ENCODE measurements at regions not wholly inside any gene's neighbourhood (a gene's known extent, or its start where the extent isn't known, plus 50 kb on each side); places are given as distances from the start of the nearest gene placed in this dataset.

DNA sequence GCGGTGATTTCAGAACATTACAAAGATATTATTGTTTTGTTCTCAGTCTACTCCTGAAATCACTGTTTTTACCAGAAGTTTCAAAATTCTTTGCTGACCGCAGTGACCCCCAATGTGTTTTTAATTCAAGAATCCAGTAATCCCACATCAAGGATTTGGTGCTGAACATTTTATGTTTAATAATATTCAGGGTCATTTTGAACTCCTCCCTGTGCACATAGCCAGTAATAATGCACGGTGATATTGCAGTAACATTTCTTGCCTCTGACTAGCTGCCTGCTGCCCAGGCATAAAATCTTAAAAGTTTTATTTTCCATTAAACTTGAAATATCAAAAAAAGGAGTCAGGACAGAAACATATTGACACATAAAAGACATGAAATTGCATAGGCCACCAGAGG lies 443.4 kb upstream of the NCAM2 start:
- Histone ChIP-seq H3K27me3 (replicated peaks; ENCODE audit: insufficient read depth) (no peaks in the 10 kb centered on the region), H3K27ac (no peak overlapping the region), H3K9me3 (no peaks in the 10 kb centered on the region), H3K4me1 (ENCODE audit: control insufficient read depth in 1 of 2, low read depth in 2 of 2) (no peaks in the 10 kb centered on the region), H3K36me3 (no peaks in the 10 kb centered on the region), H3K4me3 (no peak overlapping the region)
- TF ChIP-seq, protein P1, sequence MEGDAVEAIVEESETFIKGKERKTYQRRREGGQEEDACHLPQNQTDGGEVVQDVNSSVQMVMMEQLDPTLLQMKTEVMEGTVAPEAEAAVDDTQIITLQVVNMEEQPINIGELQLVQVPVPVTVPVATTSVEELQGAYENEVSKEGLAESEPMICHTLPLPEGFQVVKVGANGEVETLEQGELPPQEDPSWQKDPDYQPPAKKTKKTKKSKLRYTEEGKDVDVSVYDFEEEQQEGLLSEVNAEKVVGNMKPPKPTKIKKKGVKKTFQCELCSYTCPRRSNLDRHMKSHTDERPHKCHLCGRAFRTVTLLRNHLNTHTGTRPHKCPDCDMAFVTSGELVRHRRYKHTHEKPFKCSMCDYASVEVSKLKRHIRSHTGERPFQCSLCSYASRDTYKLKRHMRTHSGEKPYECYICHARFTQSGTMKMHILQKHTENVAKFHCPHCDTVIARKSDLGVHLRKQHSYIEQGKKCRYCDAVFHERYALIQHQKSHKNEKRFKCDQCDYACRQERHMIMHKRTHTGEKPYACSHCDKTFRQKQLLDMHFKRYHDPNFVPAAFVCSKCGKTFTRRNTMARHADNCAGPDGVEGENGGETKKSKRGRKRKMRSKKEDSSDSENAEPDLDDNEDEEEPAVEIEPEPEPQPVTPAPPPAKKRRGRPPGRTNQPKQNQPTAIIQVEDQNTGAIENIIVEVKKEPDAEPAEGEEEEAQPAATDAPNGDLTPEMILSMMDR (IDR thresholded peaks at IDR 0.05), result no peak
- ATAC-seq (ENCODE audit: insufficient number of reproducible peaks, low FRiP score, low read depth) (no peak), DNase-seq (ENCODE audit: low spot score) (no peak)

- no peak for ATAC-seq (ENCODE audit: insufficient number of reproducible peaks, low FRiP score, low read depth)
- Histone ChIP-seq H3K27ac (no peak overlapping the region), H3K9me3 (no peaks in the 10 kb centered on the region), H3K36me3 (no peaks in the 10 kb centered on the region), H3K27me3 (replicated peaks; ENCODE audit: insufficient read depth) (no peaks in the 10 kb centered on the region), H3K4me1 (ENCODE audit: control insufficient read depth in 1 of 2, low read depth in 2 of 2) (no peaks in the 10 kb centered on the region), H3K4me3 (no peak overlapping the region)
- TF ChIP-seq, protein P1 (IDR thresholded peaks at IDR 0.05), result no peak
- DNase-seq (ENCODE audit: low spot score), result no peak
Observed at GRCh38 chr21:20570824-20571232, 427.4 kb upstream of the NCAM2 start.

DNA sequence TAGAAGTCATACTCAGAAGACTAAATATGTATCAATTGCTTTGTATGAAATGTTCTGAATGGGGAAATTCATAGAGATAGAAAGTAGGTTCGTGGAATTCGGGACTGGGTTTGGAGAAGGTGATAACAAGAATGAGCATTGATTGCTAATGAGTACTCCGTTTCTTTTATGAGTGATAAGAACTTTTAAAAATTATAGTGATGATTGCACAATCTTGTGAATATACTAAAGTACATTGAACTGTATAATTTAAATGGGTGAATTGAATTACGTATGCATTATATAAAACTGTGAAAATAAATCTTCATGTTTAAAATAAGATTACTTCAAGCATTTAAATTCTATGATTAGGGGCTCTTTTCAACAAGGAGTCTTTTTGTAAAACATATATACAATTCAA lies 425.6 kb upstream of the NCAM2 start:
- H3K4me3 ChIP-seq, result no peak overlapping the region

GRCh38 chr21:20581361-20581760 lies 416.8 kb upstream of the NCAM2 start:
- Histone ChIP-seq H3K9me3 (no peaks in the 10 kb centered on the region), H3K36me3 (no peaks in the 10 kb centered on the region), H3K4me3 (no peak overlapping the region), H3K27me3 (replicated peaks; ENCODE audit: insufficient read depth) (no peaks in the 10 kb centered on the region), H3K4me1 (ENCODE audit: control insufficient read depth in 1 of 2, low read depth in 2 of 2) (no peaks in the 10 kb centered on the region), H3K27ac (no peak overlapping the region)
- TF ChIP-seq, protein P1 (IDR thresholded peaks at IDR 0.05), result no peak
- no peak for DNase-seq (ENCODE audit: low spot score)
- ATAC-seq (ENCODE audit: insufficient number of reproducible peaks, low FRiP score, low read depth), result no peak

More for the DNA sequence above, 425.6 kb upstream of the NCAM2 start:
- Histone ChIP-seq H3K9me3 (no peaks in the 10 kb centered on the region), H3K36me3 (no peaks in the 10 kb centered on the region), H3K4me1 (ENCODE audit: control insufficient read depth in 1 of 2, low read depth in 2 of 2) (no peaks in the 10 kb centered on the region), H3K27me3 (replicated peaks; ENCODE audit: insufficient read depth) (no peaks in the 10 kb centered on the region), H3K27ac (no peak overlapping the region)
- no peak for DNase-seq (ENCODE audit: low spot score)
- TF ChIP-seq, protein P1 (IDR thresholded peaks at IDR 0.05), result no peak
- no peak for ATAC-seq (ENCODE audit: insufficient number of reproducible peaks, low FRiP score, low read depth)

DNA sequence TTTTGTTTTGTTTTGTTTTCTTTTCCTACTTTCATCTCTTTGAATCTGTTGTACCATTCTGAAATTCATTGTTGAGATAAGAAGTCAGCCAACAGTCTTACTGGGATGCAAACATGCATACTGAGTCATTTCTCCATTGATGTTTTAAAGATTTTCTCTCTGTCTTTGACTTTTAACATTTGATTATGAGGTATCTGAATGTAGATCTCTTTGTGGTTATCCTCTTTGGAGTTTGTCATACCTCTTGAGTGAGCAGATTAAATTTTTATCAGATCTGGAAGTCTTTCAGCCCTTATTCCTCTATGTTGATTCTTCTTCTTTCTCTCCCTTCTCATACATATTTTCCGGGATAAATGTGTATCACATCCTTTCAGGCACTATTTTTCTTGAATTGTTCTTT lies 406.9 kb upstream of the NCAM2 start:
- TF ChIP-seq, protein P1 (IDR thresholded peaks at IDR 0.05), result no peak
- no peak overlapping the region for H3K27ac ChIP-seq
- ATAC-seq (ENCODE audit: insufficient number of reproducible peaks, low FRiP score, low read depth), result no peak

More for the DNA sequence above, 406.9 kb upstream of the NCAM2 start:
- no peaks in the 10 kb centered on the region for H3K9me3 ChIP-seq
- H3K27me3 ChIP-seq (replicated peaks; ENCODE audit: insufficient read depth), result no peaks in the 10 kb centered on the region
- no peak overlapping the region for H3K4me3 ChIP-seq
- no peaks in the 10 kb centered on the region for H3K36me3 ChIP-seq
- H3K4me1 ChIP-seq (ENCODE audit: control insufficient read depth in 1 of 2, low read depth in 2 of 2), result no peaks in the 10 kb centered on the region
- DNase-seq (ENCODE audit: low spot score), result no peak
